Right atrium auricular region (tissue), 2 donors: ENCODE measurements at regions not wholly inside any gene's neighbourhood (a gene's known extent, or its start where the extent isn't known, plus 50 kb on each side); places are given as distances from the start of the nearest gene placed in this dataset.
A peak's percentile ranks its signal among the peaks of the same experiment; 100 is the strongest.

ENCODE experiments used
- DNase-seq: peaks from one replicate; pipeline ENCODE4 v3.0.0-alpha.2; 2019; ENCODE audit warnings: low spot score
- H3K27ac ChIP-seq, 2 donors: fragments of 200-600 bp; sonication (generic); 1 replicate in 1 of 2; 2 replicates in 1 of 2; pipeline ENCODE4 v1.5.1; 2016 to 2019
- H3K27me3 ChIP-seq, 2 donors: fragments of 200-600 bp; sonication (generic); one replicate each; pipeline versions ENCODE4 v1.5.1 to v1.6.0; 2017 to 2019
- H3K36me3 ChIP-seq: fragments of 200-600 bp; sonication (generic); one replicate; pipeline ENCODE4 v1.5.1; 2016
- H3K4me1 ChIP-seq, 2 donors: fragments of 200-600 bp; sonication (generic); one replicate each; pipeline versions ENCODE4 v1.5.1 to v1.6.0; 2017 to 2019
- H3K4me3 ChIP-seq, 2 donors: fragments of 200-600 bp; sonication (generic); 1 replicate in 1 of 2; 2 replicates in 1 of 2; pipeline ENCODE4 v1.5.1; 2017 to 2019; ENCODE audit warnings: mild to moderate bottlenecking in 1 of 2, moderate library complexity in 1 of 2
- H3K9me3 ChIP-seq, 2 donors: fragments of 200-600 bp; sonication (generic); one replicate each; pipeline ENCODE4 v1.5.1; 2019
- TF ChIP-seq, protein P1 (sequence below), 2 donors: fragments of 200-600 bp; sonication (generic); IDR thresholded peaks; one replicate each; pipeline ENCODE4 v1.5.1; 2019; ENCODE audit warnings: antibody characterized with exemption in 2 of 2

DNA sequence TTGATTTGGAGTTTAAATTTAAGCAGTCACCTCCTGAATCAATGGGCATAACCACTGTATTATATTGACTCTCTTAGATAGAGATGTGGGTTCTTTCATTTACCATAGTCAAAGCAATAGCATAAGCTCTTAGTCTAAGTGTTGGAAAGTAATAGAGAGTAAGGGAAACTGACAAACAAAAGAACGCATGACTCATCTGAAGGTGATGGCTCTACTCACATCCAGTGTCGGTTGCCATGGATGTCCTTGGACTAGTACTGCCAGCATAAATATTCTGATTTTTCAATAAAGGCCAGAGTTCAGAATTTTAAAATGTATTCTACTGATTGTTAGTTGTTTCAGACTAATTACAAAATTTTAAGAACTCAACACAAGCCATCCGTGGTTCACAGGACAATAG is 444.9 kb upstream of the DDI1 start:
- H3K36me3 ChIP-seq = no peaks in the 10 kb centered on the region
- no peaks in the 10 kb centered on the region for H3K4me1 ChIP-seq
- no peak overlapping the region for H3K4me3 ChIP-seq
- DNase-seq = no peak
- TF ChIP-seq, protein P1, sequence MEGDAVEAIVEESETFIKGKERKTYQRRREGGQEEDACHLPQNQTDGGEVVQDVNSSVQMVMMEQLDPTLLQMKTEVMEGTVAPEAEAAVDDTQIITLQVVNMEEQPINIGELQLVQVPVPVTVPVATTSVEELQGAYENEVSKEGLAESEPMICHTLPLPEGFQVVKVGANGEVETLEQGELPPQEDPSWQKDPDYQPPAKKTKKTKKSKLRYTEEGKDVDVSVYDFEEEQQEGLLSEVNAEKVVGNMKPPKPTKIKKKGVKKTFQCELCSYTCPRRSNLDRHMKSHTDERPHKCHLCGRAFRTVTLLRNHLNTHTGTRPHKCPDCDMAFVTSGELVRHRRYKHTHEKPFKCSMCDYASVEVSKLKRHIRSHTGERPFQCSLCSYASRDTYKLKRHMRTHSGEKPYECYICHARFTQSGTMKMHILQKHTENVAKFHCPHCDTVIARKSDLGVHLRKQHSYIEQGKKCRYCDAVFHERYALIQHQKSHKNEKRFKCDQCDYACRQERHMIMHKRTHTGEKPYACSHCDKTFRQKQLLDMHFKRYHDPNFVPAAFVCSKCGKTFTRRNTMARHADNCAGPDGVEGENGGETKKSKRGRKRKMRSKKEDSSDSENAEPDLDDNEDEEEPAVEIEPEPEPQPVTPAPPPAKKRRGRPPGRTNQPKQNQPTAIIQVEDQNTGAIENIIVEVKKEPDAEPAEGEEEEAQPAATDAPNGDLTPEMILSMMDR (IDR thresholded peaks at IDR 0.05) = no peak
- no peaks in the 10 kb centered on the region for H3K9me3 ChIP-seq
- no peaks in the 10 kb centered on the region for H3K27me3 ChIP-seq
- no peak overlapping the region for H3K27ac ChIP-seq

DNA sequence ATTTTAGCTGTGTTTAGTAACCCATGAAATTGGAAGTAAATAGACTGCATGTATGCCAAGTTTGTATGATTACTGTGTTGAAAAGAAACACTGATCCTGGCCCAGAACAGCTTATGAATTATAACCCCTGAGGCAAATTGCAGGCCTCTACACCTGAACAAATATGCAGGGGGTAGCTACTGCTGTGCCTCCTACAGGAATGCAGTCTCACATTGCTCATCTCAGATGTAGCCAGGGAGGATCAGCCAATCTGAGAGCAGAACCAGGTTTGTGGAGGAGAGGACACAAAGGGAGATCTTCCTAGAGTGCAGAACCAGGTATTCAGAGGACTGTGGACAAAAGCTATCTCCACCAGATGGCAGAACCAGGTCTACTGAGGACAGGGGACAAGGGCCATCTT is 442.2 kb upstream of the DDI1 start:
- Histone ChIP-seq H3K9me3 (no peaks in the 10 kb centered on the region), H3K4me1 (no peaks in the 10 kb centered on the region), H3K27ac (no peak overlapping the region), H3K36me3 (no peaks in the 10 kb centered on the region), H3K27me3 (no peaks in the 10 kb centered on the region), H3K4me3 (no peak overlapping the region)
- TF ChIP-seq, protein P1 (IDR thresholded peaks at IDR 0.05) = no peak
- no peak for DNase-seq

DNA sequence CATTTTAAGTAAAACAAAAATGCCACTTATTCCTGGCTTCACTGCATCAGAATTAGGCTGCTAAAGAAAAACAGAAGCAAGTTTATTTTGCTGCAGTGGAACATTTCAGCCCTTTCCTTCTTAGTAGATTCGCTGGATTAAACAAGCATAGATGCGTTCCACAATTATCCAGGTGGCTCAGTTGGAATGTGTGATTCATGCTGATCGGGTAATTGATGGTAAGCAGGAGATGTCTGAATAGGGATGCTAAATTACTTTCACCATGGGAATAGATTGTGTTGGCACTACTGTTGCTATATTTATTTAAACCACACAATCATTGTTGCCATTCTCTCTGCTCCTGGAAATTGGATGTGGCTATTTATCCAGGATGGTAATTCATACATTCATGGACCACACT is 440.1 kb upstream of the DDI1 start:
- DNase-seq = no peak
- Histone ChIP-seq H3K27me3 (no peaks in the 10 kb centered on the region), H3K27ac (no peak overlapping the region), H3K9me3 (no peaks in the 10 kb centered on the region), H3K36me3 (no peaks in the 10 kb centered on the region), H3K4me1 (no peaks in the 10 kb centered on the region), H3K4me3 (no peak overlapping the region)
- TF ChIP-seq, protein P1 (IDR thresholded peaks at IDR 0.05) = no peak

DNA sequence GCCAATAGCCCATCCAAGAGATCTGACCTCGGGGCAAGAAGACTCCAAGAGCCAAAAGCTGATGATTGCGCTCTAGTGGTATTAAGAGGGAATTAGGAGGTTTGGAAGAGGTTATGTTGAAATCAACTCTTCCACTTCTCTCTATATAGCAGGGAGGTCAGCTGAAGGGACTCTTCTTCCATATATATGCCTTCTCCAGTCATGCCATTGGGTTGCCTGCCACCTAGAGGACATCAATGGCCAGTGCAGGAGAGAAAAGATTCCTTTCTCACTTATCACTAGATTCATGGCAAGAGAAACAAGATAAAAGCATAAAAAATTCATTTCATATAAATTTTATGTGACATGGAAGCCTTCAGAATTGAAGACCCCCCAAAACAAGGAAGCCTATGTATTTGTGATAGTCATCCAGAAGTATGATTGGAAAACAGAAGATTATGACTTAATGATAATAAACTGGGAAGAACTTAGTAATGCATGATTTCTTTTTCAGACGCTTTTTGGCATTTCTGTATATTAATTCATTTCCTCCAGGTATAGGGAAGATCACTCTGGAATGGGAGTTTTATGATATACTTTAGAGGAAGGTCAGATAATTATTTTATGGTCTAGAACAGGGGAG is 435.1 kb upstream of the DDI1 start:
- no peak for DNase-seq
- no peak overlapping the region for H3K4me3 ChIP-seq
- H3K27ac ChIP-seq = no peak overlapping the region
- no peaks in the 10 kb centered on the region for H3K9me3 ChIP-seq
- TF ChIP-seq, protein P1 (IDR thresholded peaks at IDR 0.05) = peak; percentile 82 to 90
- H3K27me3 ChIP-seq = no peaks in the 10 kb centered on the region
- no peaks in the 10 kb centered on the region for H3K4me1 ChIP-seq
- no peaks in the 10 kb centered on the region for H3K36me3 ChIP-seq

DNA sequence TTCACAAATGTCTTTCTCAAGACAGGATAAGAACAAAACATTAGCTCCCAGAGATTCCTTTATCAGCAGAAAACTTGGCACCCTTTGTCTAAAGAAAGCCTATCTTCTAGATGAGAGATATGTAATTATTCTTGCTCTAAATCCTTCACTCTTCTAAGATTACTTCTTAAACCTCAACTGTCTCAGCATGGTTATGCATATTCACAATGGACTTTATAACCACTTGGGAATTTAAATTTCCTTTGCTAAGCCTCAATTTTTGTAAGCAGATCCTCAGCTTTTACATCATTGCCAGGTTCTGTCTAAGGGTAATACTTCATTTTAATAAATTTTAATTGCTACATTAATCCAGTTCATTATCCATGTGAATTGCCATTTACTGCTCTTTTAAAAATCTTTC is 433.6 kb upstream of the DDI1 start:
- no peaks in the 10 kb centered on the region for H3K36me3 ChIP-seq
- H3K9me3 ChIP-seq = no peaks in the 10 kb centered on the region
- no peak for DNase-seq
- H3K27ac ChIP-seq = no peak overlapping the region
- no peaks in the 10 kb centered on the region for H3K4me1 ChIP-seq
- no peak overlapping the region for H3K4me3 ChIP-seq
- TF ChIP-seq, protein P1 (IDR thresholded peaks at IDR 0.05) = no peak
- H3K27me3 ChIP-seq = no peaks in the 10 kb centered on the region

DNA sequence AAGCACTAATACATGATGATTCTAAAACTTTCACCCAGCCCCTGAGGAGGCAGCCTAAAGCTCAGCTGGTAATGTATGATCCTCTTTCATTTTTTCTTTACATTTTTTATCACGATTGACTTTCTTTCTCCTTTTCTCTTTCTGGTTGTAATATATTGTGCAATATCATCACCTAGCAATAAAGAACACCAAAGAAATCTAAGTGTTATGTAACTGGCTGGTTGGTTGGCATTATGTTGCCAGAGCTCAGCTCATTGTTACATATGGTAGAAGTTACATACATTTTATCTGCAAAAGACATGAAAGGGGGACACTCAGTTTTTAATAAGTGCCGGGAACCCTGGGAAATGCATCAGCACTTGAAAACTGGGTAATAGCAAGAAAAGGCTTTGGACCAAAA is 432.1 kb upstream of the DDI1 start:
- no peak for DNase-seq
- Histone ChIP-seq H3K27ac (no peak overlapping the region), H3K4me3 (no peak overlapping the region), H3K27me3 (no peaks in the 10 kb centered on the region), H3K9me3 (no peaks in the 10 kb centered on the region), H3K36me3 (no peaks in the 10 kb centered on the region), H3K4me1 (no peaks in the 10 kb centered on the region)
- TF ChIP-seq, protein P1 (IDR thresholded peaks at IDR 0.05) = no peak
